ENCODE measurements at regions not wholly inside any gene's neighbourhood (a gene's known extent, or its start where the extent isn't known, plus 50 kb on each side); places are given as distances from the start of the nearest gene placed in this dataset.

DNA sequence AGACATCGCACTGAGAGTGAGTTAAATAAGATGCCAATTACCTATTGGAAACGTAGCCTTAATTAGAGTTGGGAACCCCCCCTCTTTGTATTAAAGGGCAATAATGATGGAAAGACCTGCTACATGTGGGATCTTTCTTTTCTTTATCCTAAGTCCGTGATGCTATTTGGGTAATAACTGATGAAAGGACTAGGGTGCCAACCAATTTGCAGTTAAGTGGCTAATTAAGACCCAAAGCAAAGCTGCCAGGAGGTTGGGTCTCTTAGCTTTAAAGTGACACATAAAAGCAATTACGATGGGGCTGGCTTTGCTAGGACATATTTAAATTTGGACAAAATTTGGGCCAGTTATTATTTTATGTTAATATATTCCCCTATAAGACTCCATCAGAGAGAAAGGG, 728.8 kb downstream of the NR2F1-AS1 start:
- TF ChIP-seq, protein P1, sequence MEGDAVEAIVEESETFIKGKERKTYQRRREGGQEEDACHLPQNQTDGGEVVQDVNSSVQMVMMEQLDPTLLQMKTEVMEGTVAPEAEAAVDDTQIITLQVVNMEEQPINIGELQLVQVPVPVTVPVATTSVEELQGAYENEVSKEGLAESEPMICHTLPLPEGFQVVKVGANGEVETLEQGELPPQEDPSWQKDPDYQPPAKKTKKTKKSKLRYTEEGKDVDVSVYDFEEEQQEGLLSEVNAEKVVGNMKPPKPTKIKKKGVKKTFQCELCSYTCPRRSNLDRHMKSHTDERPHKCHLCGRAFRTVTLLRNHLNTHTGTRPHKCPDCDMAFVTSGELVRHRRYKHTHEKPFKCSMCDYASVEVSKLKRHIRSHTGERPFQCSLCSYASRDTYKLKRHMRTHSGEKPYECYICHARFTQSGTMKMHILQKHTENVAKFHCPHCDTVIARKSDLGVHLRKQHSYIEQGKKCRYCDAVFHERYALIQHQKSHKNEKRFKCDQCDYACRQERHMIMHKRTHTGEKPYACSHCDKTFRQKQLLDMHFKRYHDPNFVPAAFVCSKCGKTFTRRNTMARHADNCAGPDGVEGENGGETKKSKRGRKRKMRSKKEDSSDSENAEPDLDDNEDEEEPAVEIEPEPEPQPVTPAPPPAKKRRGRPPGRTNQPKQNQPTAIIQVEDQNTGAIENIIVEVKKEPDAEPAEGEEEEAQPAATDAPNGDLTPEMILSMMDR (IDR thresholded peaks at IDR 0.05 in 4 of 5, conservative IDR thresholded peaks at IDR 0.05 in 1 of 5), result no peak
- TF ChIP-seq POLR2A (IDR thresholded peaks at IDR 0.05), result no peak
